Upper lobe of left lung (tissue), 4 donors: ENCODE measurements at regions not wholly inside any gene's neighbourhood (a gene's known extent, or its start where the extent isn't known, plus 50 kb on each side); places are given as distances from the start of the nearest gene placed in this dataset.

ENCODE experiments used
- EP300 ChIP-seq, 4 donors: sonication (generic); formaldehyde crosslinking; IDR thresholded peaks; one replicate each; pipeline ENCODE4 v1.5.1; 2017; ENCODE audit warnings: antibody characterized with exemption in 4 of 4, control low read depth in 2 of 4
- POLR2AphosphoS5 ChIP-seq, 2 donors: sonication (generic); formaldehyde crosslinking; IDR thresholded peaks; one replicate each; pipeline ENCODE4 v1.5.1; 2017; ENCODE audit warnings: antibody characterized with exemption in 2 of 2
- TF ChIP-seq, protein P1 (sequence below), 6 experiments: fragments of 450-650 bp in 4 of 6; fragments of 200-600 bp in 2 of 6; sonication (generic) in 2 of 6; IDR thresholded peaks; one replicate each; pipeline ENCODE4 v1.5.1; 2016 to 2019; ENCODE audit warnings: antibody characterized with exemption in 6 of 6

DNA sequence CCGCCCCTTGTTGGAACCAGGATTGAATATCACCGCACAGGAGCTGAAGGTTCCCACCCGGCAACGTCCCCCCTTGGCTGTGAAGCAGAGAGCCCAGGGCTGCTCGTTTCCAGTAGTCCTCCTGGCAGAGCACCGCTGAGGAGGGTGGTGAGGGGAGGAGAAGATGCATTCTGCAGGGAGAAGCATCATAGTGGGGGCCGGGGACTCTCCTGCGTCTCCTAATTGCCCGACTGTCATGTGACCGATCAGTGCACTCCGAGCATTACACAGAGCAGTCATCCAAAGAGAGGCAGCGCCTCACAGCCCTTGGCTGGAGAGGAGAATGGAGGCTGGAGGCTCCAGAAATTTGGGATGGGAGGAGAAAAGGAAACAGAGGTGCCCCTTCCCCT, 85.0 kb upstream of the SEPTIN5 start:
- TF ChIP-seq POLR2AphosphoS5 (IDR thresholded peaks at IDR 0.05), result no peak
- TF ChIP-seq, protein P1, sequence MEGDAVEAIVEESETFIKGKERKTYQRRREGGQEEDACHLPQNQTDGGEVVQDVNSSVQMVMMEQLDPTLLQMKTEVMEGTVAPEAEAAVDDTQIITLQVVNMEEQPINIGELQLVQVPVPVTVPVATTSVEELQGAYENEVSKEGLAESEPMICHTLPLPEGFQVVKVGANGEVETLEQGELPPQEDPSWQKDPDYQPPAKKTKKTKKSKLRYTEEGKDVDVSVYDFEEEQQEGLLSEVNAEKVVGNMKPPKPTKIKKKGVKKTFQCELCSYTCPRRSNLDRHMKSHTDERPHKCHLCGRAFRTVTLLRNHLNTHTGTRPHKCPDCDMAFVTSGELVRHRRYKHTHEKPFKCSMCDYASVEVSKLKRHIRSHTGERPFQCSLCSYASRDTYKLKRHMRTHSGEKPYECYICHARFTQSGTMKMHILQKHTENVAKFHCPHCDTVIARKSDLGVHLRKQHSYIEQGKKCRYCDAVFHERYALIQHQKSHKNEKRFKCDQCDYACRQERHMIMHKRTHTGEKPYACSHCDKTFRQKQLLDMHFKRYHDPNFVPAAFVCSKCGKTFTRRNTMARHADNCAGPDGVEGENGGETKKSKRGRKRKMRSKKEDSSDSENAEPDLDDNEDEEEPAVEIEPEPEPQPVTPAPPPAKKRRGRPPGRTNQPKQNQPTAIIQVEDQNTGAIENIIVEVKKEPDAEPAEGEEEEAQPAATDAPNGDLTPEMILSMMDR (IDR thresholded peaks at IDR 0.05), result no peak
- TF ChIP-seq EP300 (IDR thresholded peaks at IDR 0.05), result no peak
